ENCODE measurements at regions not wholly inside any gene's neighbourhood (a gene's known extent, or its start where the extent isn't known, plus 50 kb on each side); places are given as distances from the start of the nearest gene placed in this dataset.

DNA sequence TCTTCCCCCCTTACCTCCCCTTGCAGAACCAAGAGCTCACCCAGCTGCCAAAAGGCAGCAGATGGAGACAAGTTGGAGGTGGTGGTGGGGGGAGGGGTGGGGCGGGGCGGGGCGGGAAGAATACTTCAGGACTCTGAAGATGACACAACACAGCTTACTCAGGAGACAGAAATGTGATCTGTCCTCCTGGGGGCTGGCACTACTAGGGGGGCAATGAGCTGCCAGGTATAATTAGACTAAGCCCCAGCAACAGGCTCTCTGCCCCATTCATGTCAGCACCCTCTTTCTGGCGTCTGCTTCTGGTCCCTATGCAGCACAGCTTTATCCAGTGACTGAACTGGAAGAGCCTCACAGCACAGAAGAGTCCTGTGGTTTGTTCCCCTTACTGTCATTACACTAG, 407.0 kb downstream of the MED13L start:
- no peak for TF ChIP-seq RARB (CRISPR knock-in tag; IDR thresholded peaks at IDR 0.05)
- TF ChIP-seq TOX (CRISPR knock-in tag; IDR thresholded peaks at IDR 0.05; ENCODE audit: borderline replicate concordance) = no peak
- TF ChIP-seq CSRNP3 (CRISPR knock-in tag; IDR thresholded peaks at IDR 0.05) = no peak
- no peak for TF ChIP-seq ESRRG (CRISPR knock-in tag; IDR thresholded peaks at IDR 0.05)
- TF ChIP-seq ZNF565 (CRISPR knock-in tag; conservative IDR thresholded peaks at IDR 0.05; ENCODE audit: low read depth) = no peak
- TF ChIP-seq ISL1 (CRISPR knock-in tag; IDR thresholded peaks at IDR 0.05) = no peak
- TF ChIP-seq TCF4 (CRISPR knock-in tag; IDR thresholded peaks at IDR 0.05; ENCODE audit: borderline replicate concordance) = no peak
- TF ChIP-seq CREB5 (CRISPR knock-in tag; IDR thresholded peaks at IDR 0.05; ENCODE audit: low read depth) = no peak
- no peak for TF ChIP-seq SNAI2 (CRISPR knock-in tag; IDR thresholded peaks at IDR 0.05)
- TF ChIP-seq ZFP30 (CRISPR knock-in tag; IDR thresholded peaks at IDR 0.05) = no peak
- no peak for TF ChIP-seq CSDC2 (CRISPR knock-in tag; IDR thresholded peaks at IDR 0.05)
- TF ChIP-seq PATZ1 (CRISPR knock-in tag; IDR thresholded peaks at IDR 0.05; ENCODE audit: borderline replicate concordance) = no peak
- no peak for TF ChIP-seq ZFP3 (CRISPR knock-in tag; IDR thresholded peaks at IDR 0.05)
- TF ChIP-seq, protein P1, sequence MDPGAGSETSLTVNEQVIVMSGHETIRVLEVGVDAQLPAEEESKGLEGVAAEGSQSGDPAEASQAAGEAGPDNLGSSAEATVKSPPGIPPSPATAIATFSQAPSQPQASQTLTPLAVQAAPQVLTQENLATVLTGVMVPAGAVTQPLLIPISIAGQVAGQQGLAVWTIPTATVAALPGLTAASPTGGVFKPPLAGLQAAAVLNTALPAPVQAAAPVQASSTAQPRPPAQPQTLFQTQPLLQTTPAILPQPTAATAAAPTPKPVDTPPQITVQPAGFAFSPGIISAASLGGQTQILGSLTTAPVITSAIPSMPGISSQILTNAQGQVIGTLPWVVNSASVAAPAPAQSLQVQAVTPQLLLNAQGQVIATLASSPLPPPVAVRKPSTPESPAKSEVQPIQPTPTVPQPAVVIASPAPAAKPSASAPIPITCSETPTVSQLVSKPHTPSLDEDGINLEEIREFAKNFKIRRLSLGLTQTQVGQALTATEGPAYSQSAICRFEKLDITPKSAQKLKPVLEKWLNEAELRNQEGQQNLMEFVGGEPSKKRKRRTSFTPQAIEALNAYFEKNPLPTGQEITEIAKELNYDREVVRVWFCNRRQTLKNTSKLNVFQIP (CRISPR knock-in tag; IDR thresholded peaks at IDR 0.05; ENCODE audit: borderline replicate concordance, low read depth) = no peak
- no peak for TF ChIP-seq BACH2 (CRISPR knock-in tag; IDR thresholded peaks at IDR 0.05; ENCODE audit: borderline replicate concordance)
- TF ChIP-seq OSR1 (CRISPR knock-in tag; IDR thresholded peaks at IDR 0.05) = no peak
- no peak for TF ChIP-seq PPARA (CRISPR knock-in tag; IDR thresholded peaks at IDR 0.05; ENCODE audit: borderline replicate concordance)
- TF ChIP-seq ARNTL (CRISPR knock-in tag; IDR thresholded peaks at IDR 0.05; ENCODE audit: borderline replicate concordance, low read depth) = no peak
- TF ChIP-seq ZNF70 (CRISPR knock-in tag; IDR thresholded peaks at IDR 0.05) = no peak
- no peak for ATAC-seq

DNA sequence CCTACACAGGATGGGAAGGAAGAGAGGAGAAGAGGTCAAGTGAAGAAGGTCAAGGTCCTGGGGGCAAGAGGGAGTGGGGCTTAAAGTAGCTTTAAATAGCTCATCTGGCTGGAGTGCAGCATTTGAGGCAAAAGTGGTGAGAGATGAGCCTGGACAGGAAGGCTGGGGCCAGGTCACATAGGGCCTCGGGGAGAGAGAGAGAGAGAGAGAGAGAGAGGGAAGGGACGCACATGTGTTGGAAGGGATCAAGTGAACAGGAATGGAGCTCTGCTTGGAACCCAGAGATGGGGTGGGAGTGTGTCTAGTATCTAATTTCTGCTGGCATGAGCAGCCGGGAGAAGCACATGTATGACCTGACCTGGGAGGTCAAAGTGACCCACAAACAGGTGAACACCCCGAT, 407.5 kb downstream of the MED13L start:
- ATAC-seq = no peak
- TF ChIP-seq ZNF8 (CRISPR knock-in tag; IDR thresholded peaks at IDR 0.05) = no peak
- no peak for TF ChIP-seq SNAI2 (CRISPR knock-in tag; IDR thresholded peaks at IDR 0.05)
- no peak for TF ChIP-seq ZC3H10 (CRISPR knock-in tag; IDR thresholded peaks at IDR 0.05)
- TF ChIP-seq RARB (CRISPR knock-in tag; IDR thresholded peaks at IDR 0.05) = no peak
- TF ChIP-seq TCF4 (CRISPR knock-in tag; IDR thresholded peaks at IDR 0.05; ENCODE audit: borderline replicate concordance) = no peak
- TF ChIP-seq PATZ1 (CRISPR knock-in tag; IDR thresholded peaks at IDR 0.05; ENCODE audit: borderline replicate concordance) = no peak
- no peak for TF ChIP-seq BACH2 (CRISPR knock-in tag; IDR thresholded peaks at IDR 0.05; ENCODE audit: borderline replicate concordance)
- no peak for TF ChIP-seq PPARA (CRISPR knock-in tag; IDR thresholded peaks at IDR 0.05; ENCODE audit: borderline replicate concordance)
- TF ChIP-seq ZNF70 (CRISPR knock-in tag; IDR thresholded peaks at IDR 0.05) = no peak
- no peak for TF ChIP-seq CSRNP3 (CRISPR knock-in tag; IDR thresholded peaks at IDR 0.05)
- no peak for TF ChIP-seq OSR1 (CRISPR knock-in tag; IDR thresholded peaks at IDR 0.05)
- no peak for TF ChIP-seq ARNTL (CRISPR knock-in tag; IDR thresholded peaks at IDR 0.05; ENCODE audit: borderline replicate concordance, low read depth)
- no peak for TF ChIP-seq CREB5 (CRISPR knock-in tag; IDR thresholded peaks at IDR 0.05; ENCODE audit: low read depth)
